ENCODE measurements at regions not wholly inside any gene's neighbourhood (a gene's known extent, or its start where the extent isn't known, plus 50 kb on each side); places are given as distances from the start of the nearest gene placed in this dataset.

DNA sequence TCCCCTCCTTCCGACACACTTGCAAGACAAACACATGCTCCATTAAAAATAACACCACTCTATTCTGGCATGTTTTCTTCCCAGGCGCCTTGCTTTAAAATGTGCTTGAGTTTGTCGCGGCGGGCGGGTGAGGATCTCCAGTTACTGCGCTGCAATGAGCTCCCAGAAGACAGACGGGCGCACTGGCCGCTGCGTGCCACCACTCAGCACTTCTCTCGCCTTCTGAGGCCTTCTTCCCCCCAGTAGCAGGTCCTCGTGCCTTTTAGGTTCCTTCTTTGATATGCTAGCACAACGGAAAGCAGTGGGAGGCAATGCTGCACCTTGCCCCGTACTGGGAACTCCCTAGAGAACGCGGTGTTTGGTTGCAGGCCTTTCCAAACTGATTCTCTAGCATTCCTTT is 279.5 kb upstream of the NR5A2 start:
- 63 to 64% methylated on average over 15 of the region's 17 CpGs for WGBS, 2 donors
- Histone ChIP-seq H3K4me3 (no peak overlapping the region), H3K27ac (no peak overlapping the region), H3K27me3 (peaks cover 0 to 10% (median 0%) of the 10 kb centered on the region in 4 donors), H3K4me1 (no peaks in the 10 kb centered on the region), H3K36me3 (no peaks in the 10 kb centered on the region), H3K9me3 (no peaks in the 10 kb centered on the region)
- TF ChIP-seq CTCF (IDR thresholded peaks at IDR 0.05) (no peak), POLR2A (IDR thresholded peaks at IDR 0.05) (no peak)
- intact Hi-C loops (cut with DNase I), result no loop called here
- DNase-seq, result no peak

- intact Hi-C loops (cut with DNase I), result no loop called here
- Histone ChIP-seq H3K36me3 (no peaks in the 10 kb centered on the region), H3K27ac (no peak overlapping the region), H3K4me3 (no peak overlapping the region), H3K9me3 (no peaks in the 10 kb centered on the region), H3K4me1 (no peaks in the 10 kb centered on the region), H3K27me3 (peaks cover 0 to 14% (median 0%) of the 10 kb centered on the region in 4 donors)
- TF ChIP-seq CTCF (IDR thresholded peaks at IDR 0.05) (no peak), POLR2A (IDR thresholded peaks at IDR 0.05) (no peak)
- no peak for DNase-seq
- WGBS, 2 donors, result 77 to 86% methylated on average over 5 of the region's 5 CpGs
These were observed 276.0 kb upstream of the NR5A2 start for GRCh38 chr1:199751506-199751905.

DNA sequence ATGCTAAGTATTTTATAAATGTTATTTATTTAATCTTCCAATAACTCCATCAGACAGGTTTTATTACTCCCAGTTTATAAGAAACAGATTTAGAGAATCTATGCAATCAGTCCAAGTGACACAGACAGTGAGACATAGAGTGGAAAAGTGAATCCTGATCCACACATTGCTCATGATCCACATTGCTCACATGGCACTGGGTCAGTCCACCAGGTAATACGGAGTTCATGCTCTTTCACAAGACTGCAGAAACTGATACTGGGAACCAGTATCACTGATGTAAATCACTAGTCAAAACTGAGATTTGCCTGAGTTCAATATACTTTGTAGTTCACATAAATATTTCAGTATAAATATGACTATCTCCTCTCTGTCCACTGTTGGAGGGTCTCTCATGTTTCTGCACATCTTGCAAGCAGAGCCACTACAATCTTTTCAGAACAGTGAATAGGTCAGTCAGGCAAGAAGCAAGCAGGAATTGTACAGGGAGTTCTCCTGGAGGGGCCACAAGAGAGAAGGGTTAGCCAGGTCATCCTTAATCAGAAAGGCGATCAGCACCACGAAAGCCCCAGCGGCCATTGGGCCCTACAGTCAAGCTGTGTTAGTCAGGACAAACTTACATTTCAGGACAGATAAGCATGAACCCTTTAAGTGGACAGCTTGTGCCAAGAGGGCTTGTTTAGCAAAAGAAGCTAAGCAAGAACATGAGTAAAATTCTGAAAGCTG is 275.4 kb upstream of the NR5A2 start:
- no peaks in the 10 kb centered on the region for H3K9me3 ChIP-seq
- TF ChIP-seq POLR2A (IDR thresholded peaks at IDR 0.05), result no peak
- no peak for TF ChIP-seq CTCF (IDR thresholded peaks at IDR 0.05)
- H3K27me3 ChIP-seq, result peaks cover 0 to 14% (median 0%) of the 10 kb centered on the region in 4 donors
- intact Hi-C loops (cut with DNase I), result no loop called here
- no peak for DNase-seq
- H3K4me1 ChIP-seq, result no peaks in the 10 kb centered on the region
- no peaks in the 10 kb centered on the region for H3K36me3 ChIP-seq
- H3K4me3 ChIP-seq, result no peak overlapping the region
- 86 to 94% methylated on average over 4 of the region's 4 CpGs for WGBS, 2 donors
- no peak overlapping the region for H3K27ac ChIP-seq

- 65 to 77% methylated on average over 2 of the region's 2 CpGs for WGBS, 2 donors
- Histone ChIP-seq H3K4me3 (no peak overlapping the region), H3K27ac (no peak overlapping the region), H3K27me3 (peaks cover 0 to 12% (median 0%) of the 10 kb centered on the region in 4 donors), H3K36me3 (no peaks in the 10 kb centered on the region), H3K4me1 (no peaks in the 10 kb centered on the region), H3K9me3 (no peaks in the 10 kb centered on the region)
- no peak for TF ChIP-seq POLR2A (IDR thresholded peaks at IDR 0.05)
- TF ChIP-seq CTCF (IDR thresholded peaks at IDR 0.05), result no peak
- DNase-seq, result no peak
- intact Hi-C loops (cut with DNase I), result no loop called here
These were observed 274.9 kb upstream of the NR5A2 start for GRCh38 chr1:199752688-199753027.

DNA sequence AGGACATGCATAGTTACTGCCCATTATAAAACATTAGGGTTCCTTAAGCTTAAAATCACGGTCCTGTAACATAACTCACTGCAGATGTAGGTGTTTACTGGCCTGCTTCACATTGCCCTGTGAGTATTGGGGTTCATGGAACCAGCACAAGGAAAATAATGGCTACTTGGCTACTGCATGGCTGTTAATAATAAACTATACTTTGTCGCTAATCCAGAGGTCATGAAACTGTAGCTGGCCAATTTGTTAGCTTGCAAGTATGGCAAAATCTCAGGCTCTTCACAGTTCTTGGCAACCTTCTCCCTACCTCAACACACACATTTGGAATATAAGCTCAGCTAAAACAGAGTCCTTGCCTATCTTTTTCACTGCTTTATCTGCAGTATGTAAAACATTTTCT is 274.0 kb upstream of the NR5A2 start:
- H3K27ac ChIP-seq, result no peak overlapping the region
- 66 to 96% methylated on average over 2 of the region's 2 CpGs for WGBS, 2 donors

More for the DNA sequence above, 274.0 kb upstream of the NR5A2 start:
- DNase-seq, result no peak
- no peaks in the 10 kb centered on the region for H3K36me3 ChIP-seq
- H3K4me3 ChIP-seq, result no peak overlapping the region
- no peaks in the 10 kb centered on the region for H3K4me1 ChIP-seq
- TF ChIP-seq POLR2A (IDR thresholded peaks at IDR 0.05) (no peak), CTCF (IDR thresholded peaks at IDR 0.05) (no peak)
- peaks cover 0 to 4% (median 0%) of the 10 kb centered on the region in 4 donors for H3K27me3 ChIP-seq
- H3K9me3 ChIP-seq, result no peaks in the 10 kb centered on the region
- intact Hi-C loops (cut with DNase I), result no loop called here
